Ammon's horn (tissue), 1 donor: ENCODE measurements at regions not wholly inside any gene's neighbourhood (a gene's known extent, or its start where the extent isn't known, plus 50 kb on each side); places are given as distances from the start of the nearest gene placed in this dataset.
A peak's percentile ranks its signal among the peaks of the same experiment; 100 is the strongest.
"Not testable (repeated sequence)": the region's sequence is repeated elsewhere in the genome, so short reads cannot be mapped to it uniquely, and the experiment has no call there.

ENCODE experiments used
- DNase-seq: peaks from one replicate; pipeline ENCODE4 v3.0.0-alpha.2; 2016; ENCODE audit warnings: low spot score

- no peak for DNase-seq
These were observed 325.9 kb downstream of the SATB2 start for GRCh38 chr2:199131876-199132275.

- DNase-seq: no peak
These were observed 326.5 kb downstream of the SATB2 start for GRCh38 chr2:199131136-199131655.

GRCh38 chr2:199130501-199130900 is 327.2 kb downstream of the SATB2 start:
- DNase-seq: no peak

GRCh38 chr2:199128476-199129229 is 329.1 kb downstream of the SATB2 start:
- DNase-seq: no peak

DNA sequence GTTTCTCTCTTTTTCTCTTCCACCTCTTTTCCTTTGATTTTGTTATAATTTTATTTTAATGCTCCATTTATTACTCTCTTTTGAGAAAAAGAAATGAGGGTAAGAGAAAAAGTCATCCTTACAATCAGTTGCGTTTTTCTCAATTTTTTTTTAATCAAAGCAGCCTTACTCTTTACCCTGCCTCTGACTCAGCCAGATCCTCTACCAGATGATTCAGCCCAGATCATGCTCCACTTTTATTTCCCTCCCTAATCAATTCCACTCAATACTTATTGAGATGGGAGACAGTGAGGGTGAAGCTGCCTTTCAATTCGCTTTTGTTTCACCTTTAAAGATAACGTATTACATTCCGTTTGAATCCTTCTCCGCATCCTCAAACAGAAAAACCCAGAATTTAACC is 337.9 kb downstream of the SATB2 start:
- DNase-seq: no peak

DNA sequence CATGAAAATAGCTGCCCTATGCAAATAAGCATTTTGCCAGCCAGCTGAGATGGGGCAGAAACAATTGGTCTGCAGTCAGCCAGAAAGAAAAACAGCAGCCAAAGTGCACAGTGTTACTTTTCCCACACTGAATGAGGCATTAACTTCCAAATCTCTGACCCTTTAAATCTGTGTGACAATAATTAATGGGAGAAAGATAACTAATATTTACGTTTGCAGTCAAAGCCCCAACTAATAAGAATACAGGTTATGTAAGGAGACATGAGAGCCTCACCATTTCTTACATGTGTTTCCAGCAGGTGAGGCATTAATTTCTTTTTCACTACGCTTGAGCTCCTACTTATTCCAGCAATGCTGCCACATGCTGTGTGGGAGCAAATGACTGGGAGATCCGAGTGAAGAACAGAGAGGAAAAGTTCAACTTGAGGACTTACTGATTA is 339.0 kb downstream of the SATB2 start:
- DNase-seq: no peak

GRCh38 chr2:199115169-199115568 is 342.6 kb downstream of the SATB2 start:
- no peak for DNase-seq

DNA sequence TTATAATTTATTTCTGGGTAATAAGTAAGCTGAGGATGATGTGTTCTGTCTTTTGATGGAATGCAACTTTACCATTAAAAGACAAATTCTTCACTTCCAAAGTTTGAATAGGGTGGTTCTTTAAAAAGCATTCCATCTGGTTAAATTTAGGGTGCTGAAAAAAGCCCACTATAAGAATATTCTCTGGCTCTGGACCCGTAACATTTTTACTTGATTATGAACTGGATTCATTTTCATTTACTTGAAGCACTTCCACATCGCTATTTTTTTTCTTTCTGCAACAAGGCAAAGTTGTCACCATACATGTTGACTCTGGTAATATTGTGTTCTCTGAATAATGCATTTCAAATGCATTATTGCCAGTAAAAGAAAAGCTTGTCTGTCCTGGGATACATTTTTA is 344.6 kb downstream of the SATB2 start:
- DNase-seq: no peak

GRCh38 chr2:199111458-199111857 is 346.3 kb downstream of the SATB2 start:
- no peak for DNase-seq

DNA sequence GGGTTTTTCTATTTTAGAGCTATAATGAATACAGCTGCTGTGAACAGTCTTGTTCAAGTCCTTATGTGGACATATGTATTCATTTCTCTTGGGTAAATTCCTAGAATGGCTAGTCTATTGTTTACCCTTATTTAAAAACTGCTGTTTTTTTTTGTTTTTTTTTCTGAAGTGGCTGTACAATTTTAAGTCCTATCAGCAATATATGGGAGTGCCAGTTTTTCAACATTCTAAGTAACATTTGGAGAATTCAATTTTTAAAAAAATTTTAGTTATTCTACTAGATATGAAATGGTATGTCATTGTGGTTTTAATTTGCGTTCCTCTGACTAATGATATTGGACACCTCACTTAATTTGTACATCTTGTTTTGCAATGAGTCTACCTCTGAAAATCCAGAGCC is 349.7 kb downstream of the SATB2 start:
- DNase-seq: no peak

DNA sequence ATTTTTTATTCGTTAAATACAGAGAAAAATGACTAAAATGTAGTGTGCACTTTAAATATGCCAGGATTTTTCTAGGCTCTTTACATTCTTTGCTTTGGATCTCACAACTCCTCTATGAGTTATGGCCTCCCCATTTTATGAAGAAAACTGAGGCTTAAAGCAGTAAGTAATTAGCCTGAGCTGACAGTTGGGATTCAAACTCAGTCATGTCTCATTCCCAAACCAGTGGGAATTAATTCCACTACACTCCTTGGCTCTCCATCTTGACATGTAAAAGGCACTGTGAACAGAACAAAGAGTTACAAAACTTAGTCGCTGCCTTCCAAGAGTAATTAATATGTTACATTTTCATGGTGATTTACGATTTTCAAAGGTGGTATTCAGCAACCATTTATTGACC is 351.9 kb downstream of the SATB2 start:
- no peak for DNase-seq

- DNase-seq: no peak
These were observed 356.3 kb downstream of the SATB2 start for GRCh38 chr2:199101487-199101886.

- DNase-seq: no peak
These were observed 357.2 kb downstream of the SATB2 start for GRCh38 chr2:199100326-199101110.

DNA sequence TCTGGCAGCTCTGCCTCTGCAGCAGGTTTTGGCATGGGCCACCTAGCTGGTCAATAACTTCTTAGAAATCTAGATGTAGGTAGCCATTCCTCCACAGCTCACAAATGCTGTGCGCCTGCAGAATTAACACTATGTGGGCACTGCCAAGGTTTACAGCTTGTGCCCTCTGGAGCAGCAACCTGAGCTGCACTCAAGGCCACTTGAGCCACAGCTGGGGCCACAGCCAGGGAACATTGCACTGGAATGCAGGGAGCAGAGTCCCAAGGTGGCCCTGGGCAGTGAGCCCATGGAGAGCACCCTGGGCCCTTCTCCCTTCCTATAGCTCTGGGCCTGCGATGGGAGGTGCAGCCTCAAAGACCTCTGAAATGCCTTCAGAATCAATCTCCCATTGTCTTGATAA is 365.3 kb downstream of the SATB2 start:
- no peak for DNase-seq

DNA sequence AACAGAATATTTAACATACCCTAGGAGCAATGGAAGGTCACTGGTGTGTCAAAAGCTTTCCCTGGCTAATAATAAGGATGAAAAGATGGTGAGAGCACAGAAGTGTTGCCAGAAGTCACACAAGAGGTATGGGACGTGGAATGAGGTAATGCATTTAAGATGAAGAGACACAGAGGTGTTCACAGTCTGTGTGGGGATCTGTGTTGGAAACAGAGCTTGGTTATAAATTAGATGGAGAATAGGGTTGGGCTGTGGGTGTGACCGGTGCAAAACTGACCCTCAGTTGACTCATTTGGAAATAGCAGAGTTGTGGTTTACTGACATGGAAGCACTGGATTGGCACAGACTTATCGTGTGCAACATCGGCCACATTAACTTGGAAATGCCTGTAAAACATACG is 372.5 kb downstream of the SATB2 start:
- DNase-seq: no peak

DNA sequence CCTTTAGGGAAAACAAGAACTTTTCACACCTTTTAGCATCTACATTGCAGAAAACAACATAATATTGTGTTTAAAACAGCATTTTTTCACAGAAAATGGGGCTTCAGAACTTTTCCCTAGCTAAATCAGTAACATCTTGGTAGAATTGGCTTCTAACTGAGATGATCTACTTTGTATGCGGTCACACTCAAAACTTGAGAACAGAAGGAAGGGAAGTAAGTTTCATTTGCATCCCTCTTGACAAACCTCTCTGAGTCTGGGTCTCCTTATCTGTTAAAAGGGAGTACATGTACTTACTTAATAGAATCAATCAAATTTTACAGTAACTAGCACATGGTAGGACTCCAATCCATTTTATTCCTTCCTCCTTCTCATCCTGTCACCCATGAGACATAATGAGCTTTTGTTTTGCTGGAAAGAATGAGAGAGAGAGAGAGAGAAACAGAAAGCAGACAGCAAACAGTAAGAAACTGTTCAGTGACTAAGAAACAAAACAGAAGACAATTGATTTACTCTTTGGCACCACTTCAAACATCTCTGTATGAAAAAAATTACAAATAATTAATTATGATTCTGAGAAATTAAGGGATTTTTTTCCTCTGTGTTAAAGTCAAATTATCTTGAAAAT is 387.3 kb downstream of the SATB2 start:
- DNase-seq: peak; percentile 13

DNA sequence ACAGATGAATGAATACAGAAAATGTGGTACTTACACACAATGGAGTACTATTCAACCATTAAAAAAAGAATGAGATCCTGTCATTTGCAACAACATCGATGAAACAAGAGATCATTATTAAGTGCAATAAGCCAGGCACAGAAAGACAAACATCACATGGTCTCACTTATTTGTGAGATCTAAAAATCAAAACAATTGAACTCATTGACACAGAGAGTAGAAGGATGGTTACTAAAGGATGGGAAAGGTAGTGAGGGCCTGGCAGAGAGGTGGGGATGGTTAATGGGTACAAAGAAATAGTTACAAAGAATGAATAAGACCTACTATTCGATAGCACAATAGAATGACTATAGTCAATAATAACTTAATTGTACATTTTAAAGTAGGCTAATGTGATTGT is 393.5 kb downstream of the SATB2 start:
- DNase-seq: no peak

- no peak for DNase-seq
These were observed 399.8 kb downstream of the SATB2 start for GRCh38 chr2:199057936-199058335.

DNA sequence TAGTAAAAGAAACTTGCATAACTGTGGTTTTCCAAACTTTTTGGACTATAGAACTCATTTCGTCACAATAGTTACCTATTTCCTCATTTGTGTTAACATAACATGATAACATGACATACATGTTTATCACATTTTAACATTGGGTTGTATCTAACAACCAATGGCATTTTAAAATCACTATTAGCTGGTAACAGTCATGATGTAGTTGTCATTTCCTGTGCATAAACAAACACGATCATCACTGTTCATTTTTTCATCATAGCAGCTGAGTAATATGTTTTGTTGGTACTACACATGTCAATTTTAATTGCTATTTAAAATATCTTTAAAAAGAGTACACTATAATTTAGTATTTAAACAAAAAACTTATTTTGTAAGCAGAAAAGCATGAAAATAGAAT is 402.4 kb downstream of the SATB2 start:
- no peak for DNase-seq

GRCh38 chr2:199042660-199043379 is 414.9 kb downstream of the SATB2 start:
- DNase-seq: no peak

GRCh38 chr2:199040522-199040921 is 417.2 kb downstream of the SATB2 start:
- no peak for DNase-seq

- DNase-seq: not testable (repeated sequence)
These were observed 424.0 kb downstream of the SATB2 start for GRCh38 chr2:199033761-199034160.
